ENCODE measurements at regions not wholly inside any gene's neighbourhood (a gene's known extent, or its start where the extent isn't known, plus 50 kb on each side); places are given as distances from the start of the nearest gene placed in this dataset.

DNA sequence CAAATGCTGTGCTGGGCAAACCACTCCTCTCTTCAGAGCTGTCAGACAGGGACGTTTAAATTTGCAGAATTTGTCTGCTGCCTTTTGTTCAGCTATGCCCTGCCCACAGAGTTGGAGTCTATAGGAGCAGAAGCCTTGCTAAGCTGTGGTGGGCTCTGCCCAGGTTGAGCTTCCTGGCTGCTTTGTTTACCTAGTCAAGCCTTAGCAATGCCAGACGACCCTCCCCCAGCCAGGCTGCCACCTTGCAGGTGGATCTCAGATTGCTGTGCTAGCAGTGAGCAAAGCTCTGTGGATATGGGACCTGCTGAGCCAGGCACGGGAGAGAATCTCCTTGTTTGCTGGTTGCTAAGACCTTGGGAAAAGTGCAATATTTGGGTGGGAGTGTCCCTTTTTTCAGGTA lies 314.9 kb downstream of the NNT start:
- Histone ChIP-seq H3K9me3 (ENCODE audit: control insufficient read depth, low read depth, low read length) (no peaks in the 10 kb centered on the region), H3K4me3 (ENCODE audit: low read length) (no peak overlapping the region), H3K9ac (ENCODE audit: low read length) (no peak overlapping the region), H3K27ac (ENCODE audit: low read length) (no peak overlapping the region), H3K27me3 (ENCODE audit: control insufficient read depth, insufficient read depth, low read length) (no peaks in the 10 kb centered on the region), H3K4me1 (ENCODE audit: control insufficient read depth, low read depth, low read length) (no peaks in the 10 kb centered on the region), H3K36me3 (ENCODE audit: control insufficient read depth, low read depth, low read length) (no peaks in the 10 kb centered on the region)

- Histone ChIP-seq H3K9me3 (ENCODE audit: control insufficient read depth, low read depth, low read length) (peaks cover 6% of the 10 kb centered on the region), H3K27ac (ENCODE audit: low read length) (no peak overlapping the region)
Measured at GRCh38 chr5:43903129-43903528, 300.1 kb downstream of the NNT start.

DNA sequence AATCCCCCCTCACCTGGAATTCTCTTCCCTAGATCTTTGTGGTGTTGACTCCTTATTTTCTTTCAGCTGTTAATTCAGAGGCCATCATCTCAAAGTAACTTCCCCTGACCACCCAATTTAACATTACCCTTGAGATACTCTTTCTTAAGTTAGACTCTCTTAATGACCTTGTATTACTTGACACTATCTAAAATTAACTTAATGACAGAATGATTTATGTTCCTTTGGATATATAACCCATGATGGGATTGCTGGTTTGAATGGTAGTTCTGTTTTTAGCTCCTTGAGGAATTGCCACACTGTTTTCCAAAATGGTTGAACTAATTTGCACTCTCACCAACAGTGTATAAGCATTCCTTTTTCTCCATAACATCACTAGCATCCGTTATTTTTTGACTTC lies 298.0 kb downstream of the NNT start:
- H3K9ac ChIP-seq (ENCODE audit: low read length), result no peak overlapping the region
- H3K27ac ChIP-seq (ENCODE audit: low read length), result no peak overlapping the region
- H3K9me3 ChIP-seq (ENCODE audit: control insufficient read depth, low read depth, low read length), result no peaks in the 10 kb centered on the region
- H3K27me3 ChIP-seq (ENCODE audit: control insufficient read depth, insufficient read depth, low read length), result no peaks in the 10 kb centered on the region
- no peaks in the 10 kb centered on the region for H3K36me3 ChIP-seq (ENCODE audit: control insufficient read depth, low read depth, low read length)
- H3K4me3 ChIP-seq (ENCODE audit: low read length), result no peak overlapping the region
- H3K4me1 ChIP-seq (ENCODE audit: control insufficient read depth, low read depth, low read length), result no peaks in the 10 kb centered on the region

More at GRCh38 chr5:43903129-43903528, 300.1 kb downstream of the NNT start:
- no peak overlapping the region for H3K4me3 ChIP-seq (ENCODE audit: low read length)
- no peaks in the 10 kb centered on the region for H3K27me3 ChIP-seq (ENCODE audit: control insufficient read depth, insufficient read depth, low read length)
- no peaks in the 10 kb centered on the region for H3K4me1 ChIP-seq (ENCODE audit: control insufficient read depth, low read depth, low read length)
- H3K36me3 ChIP-seq (ENCODE audit: control insufficient read depth, low read depth, low read length), result no peaks in the 10 kb centered on the region
- no peak overlapping the region for H3K9ac ChIP-seq (ENCODE audit: low read length)

GRCh38 chr5:43895876-43896275 lies 292.9 kb downstream of the NNT start:
- Histone ChIP-seq H3K4me1 (ENCODE audit: control insufficient read depth, low read depth, low read length) (no peaks in the 10 kb centered on the region), H3K4me3 (ENCODE audit: low read length) (no peak overlapping the region), H3K27ac (ENCODE audit: low read length) (no peak overlapping the region), H3K9ac (ENCODE audit: low read length) (no peak overlapping the region), H3K27me3 (ENCODE audit: control insufficient read depth, insufficient read depth, low read length) (no peaks in the 10 kb centered on the region), H3K9me3 (ENCODE audit: control insufficient read depth, low read depth, low read length) (no peaks in the 10 kb centered on the region), H3K36me3 (ENCODE audit: control insufficient read depth, low read depth, low read length) (no peaks in the 10 kb centered on the region)

DNA sequence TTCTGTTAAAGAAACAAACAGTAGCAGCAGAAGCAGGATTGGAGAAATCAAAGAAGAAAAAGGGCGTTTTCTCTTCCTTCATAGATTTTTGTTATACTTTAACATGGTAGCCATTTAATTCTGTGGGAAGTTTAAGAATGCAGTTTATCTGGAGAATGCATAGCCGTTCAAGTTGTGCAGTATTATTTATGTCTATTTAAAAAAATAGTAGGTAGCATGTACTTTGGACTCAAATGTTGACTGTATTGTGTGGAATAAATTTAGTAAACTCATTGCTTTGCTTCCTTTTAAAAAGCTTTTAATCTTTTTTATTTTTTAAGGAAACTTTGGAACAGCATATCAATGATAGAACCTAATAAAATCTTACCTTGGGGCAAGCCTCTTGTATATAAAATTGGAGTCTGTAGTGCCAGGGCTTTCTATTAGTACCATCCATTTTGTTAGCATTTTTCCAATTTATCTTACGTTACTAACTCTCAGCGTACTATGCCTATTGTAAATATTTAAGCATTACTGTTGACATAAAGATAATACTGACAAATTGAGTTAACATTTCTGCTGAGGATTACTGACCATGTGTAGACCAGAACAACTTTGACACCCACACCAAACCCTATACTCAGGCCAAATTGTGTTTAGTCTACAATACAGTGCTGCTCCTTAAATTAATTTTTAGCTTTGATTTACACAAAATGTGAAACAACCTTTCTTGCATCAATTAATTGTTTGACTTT lies 291.1 kb downstream of the NNT start:
- no peaks in the 10 kb centered on the region for H3K4me1 ChIP-seq (ENCODE audit: control insufficient read depth, low read depth, low read length)
- H3K4me3 ChIP-seq (ENCODE audit: low read length), result no peak overlapping the region
- no peak overlapping the region for H3K27ac ChIP-seq (ENCODE audit: low read length)
- H3K9me3 ChIP-seq (ENCODE audit: control insufficient read depth, low read depth, low read length), result no peaks in the 10 kb centered on the region
- H3K9ac ChIP-seq (ENCODE audit: low read length), result no peak overlapping the region
- no peaks in the 10 kb centered on the region for H3K36me3 ChIP-seq (ENCODE audit: control insufficient read depth, low read depth, low read length)
- H3K27me3 ChIP-seq (ENCODE audit: control insufficient read depth, insufficient read depth, low read length), result no peaks in the 10 kb centered on the region

DNA sequence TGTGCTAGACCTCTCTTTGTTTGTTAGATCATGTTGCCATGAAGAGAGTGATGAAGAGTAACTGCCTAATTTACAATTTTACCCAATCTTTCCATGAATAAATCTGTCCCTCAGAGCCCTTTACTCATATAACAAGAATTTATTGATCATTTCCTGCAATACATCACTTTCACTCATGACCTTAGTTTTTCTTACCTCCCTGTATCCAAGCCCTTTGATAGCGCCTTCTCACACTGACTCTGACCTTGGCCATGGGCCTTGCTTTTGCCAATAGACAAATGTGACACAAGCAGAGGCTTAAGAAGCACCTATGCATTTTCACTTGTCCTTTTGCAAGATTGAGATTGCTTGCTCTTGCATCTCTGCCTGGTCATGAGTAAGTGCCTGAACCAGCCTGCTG lies 288.1 kb downstream of the NNT start:
- no peaks in the 10 kb centered on the region for H3K9me3 ChIP-seq (ENCODE audit: control insufficient read depth, low read depth, low read length)
- H3K36me3 ChIP-seq (ENCODE audit: control insufficient read depth, low read depth, low read length), result no peaks in the 10 kb centered on the region
- no peak overlapping the region for H3K9ac ChIP-seq (ENCODE audit: low read length)
- no peak overlapping the region for H3K27ac ChIP-seq (ENCODE audit: low read length)
- no peaks in the 10 kb centered on the region for H3K4me1 ChIP-seq (ENCODE audit: control insufficient read depth, low read depth, low read length)
- H3K27me3 ChIP-seq (ENCODE audit: control insufficient read depth, insufficient read depth, low read length), result no peaks in the 10 kb centered on the region
- no peak overlapping the region for H3K4me3 ChIP-seq (ENCODE audit: low read length)

GRCh38 chr5:43889233-43889632 lies 286.3 kb downstream of the NNT start:
- Histone ChIP-seq H3K36me3 (ENCODE audit: control insufficient read depth, low read depth, low read length) (no peaks in the 10 kb centered on the region), H3K27ac (ENCODE audit: low read length) (no peak overlapping the region), H3K4me1 (ENCODE audit: control insufficient read depth, low read depth, low read length) (peaks cover 3% of the 10 kb centered on the region), H3K9me3 (ENCODE audit: control insufficient read depth, low read depth, low read length) (no peaks in the 10 kb centered on the region), H3K9ac (ENCODE audit: low read length) (no peak overlapping the region), H3K27me3 (ENCODE audit: control insufficient read depth, insufficient read depth, low read length) (no peaks in the 10 kb centered on the region), H3K4me3 (ENCODE audit: low read length) (no peak overlapping the region)

DNA sequence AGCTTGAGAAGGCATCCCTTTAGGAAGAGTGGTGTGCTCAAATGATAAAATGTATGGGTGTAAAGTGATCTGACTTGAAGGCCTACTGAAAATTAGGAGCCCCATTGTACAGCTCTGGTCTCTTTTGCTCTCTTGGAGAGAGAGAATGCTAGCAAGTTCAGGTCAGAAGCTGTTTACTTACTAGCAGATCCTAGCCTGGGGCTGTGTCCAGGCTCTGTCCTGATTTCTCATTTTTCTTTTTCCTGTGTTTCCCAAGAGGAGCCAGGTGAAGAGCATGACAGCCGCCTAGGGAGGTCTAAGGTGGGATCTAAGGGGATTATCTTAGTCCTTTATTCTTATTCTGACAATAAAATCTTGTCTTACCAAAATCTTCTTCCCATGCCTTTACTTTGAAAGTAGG lies 272.8 kb downstream of the NNT start:
- H3K4me1 ChIP-seq (ENCODE audit: control insufficient read depth, low read depth, low read length), result no peaks in the 10 kb centered on the region
- H3K4me3 ChIP-seq (ENCODE audit: low read length), result no peak overlapping the region
- no peak overlapping the region for H3K27ac ChIP-seq (ENCODE audit: low read length)
- no peaks in the 10 kb centered on the region for H3K9me3 ChIP-seq (ENCODE audit: control insufficient read depth, low read depth, low read length)
- H3K27me3 ChIP-seq (ENCODE audit: control insufficient read depth, insufficient read depth, low read length), result no peaks in the 10 kb centered on the region
- H3K9ac ChIP-seq (ENCODE audit: low read length), result no peak overlapping the region
- no peaks in the 10 kb centered on the region for H3K36me3 ChIP-seq (ENCODE audit: control insufficient read depth, low read depth, low read length)

DNA sequence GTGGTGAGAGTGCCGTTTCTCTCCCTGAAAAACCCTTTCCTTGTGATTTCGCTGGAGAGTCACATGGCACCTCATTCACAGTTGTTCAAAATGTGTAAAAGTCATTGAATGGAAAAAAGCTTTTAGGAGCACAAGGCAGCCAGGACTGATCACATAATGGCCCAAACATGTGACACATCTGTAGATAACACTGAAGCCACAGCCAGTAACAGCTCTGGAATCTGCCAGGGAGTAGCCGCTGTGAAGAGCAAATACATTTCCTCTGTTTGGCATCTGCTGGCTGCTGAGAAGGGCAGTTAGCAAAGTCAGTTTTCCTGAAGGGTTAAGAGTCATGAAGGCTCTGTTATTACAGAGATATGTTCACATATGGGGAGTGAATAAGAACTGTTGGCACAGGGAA lies 271.8 kb downstream of the NNT start:
- Histone ChIP-seq H3K9ac (ENCODE audit: low read length) (no peak overlapping the region), H3K27ac (ENCODE audit: low read length) (no peak overlapping the region), H3K36me3 (ENCODE audit: control insufficient read depth, low read depth, low read length) (no peaks in the 10 kb centered on the region), H3K4me1 (ENCODE audit: control insufficient read depth, low read depth, low read length) (no peaks in the 10 kb centered on the region), H3K27me3 (ENCODE audit: control insufficient read depth, insufficient read depth, low read length) (no peaks in the 10 kb centered on the region), H3K4me3 (ENCODE audit: low read length) (no peak overlapping the region), H3K9me3 (ENCODE audit: control insufficient read depth, low read depth, low read length) (no peaks in the 10 kb centered on the region)

- Histone ChIP-seq H3K4me3 (ENCODE audit: low read length) (no peak overlapping the region), H3K27me3 (ENCODE audit: control insufficient read depth, insufficient read depth, low read length) (no peaks in the 10 kb centered on the region), H3K9ac (ENCODE audit: low read length) (no peak overlapping the region), H3K9me3 (ENCODE audit: control insufficient read depth, low read depth, low read length) (no peaks in the 10 kb centered on the region), H3K27ac (ENCODE audit: low read length) (no peak overlapping the region), H3K4me1 (ENCODE audit: control insufficient read depth, low read depth, low read length) (no peaks in the 10 kb centered on the region), H3K36me3 (ENCODE audit: control insufficient read depth, low read depth, low read length) (no peaks in the 10 kb centered on the region)
Measured at GRCh38 chr5:43873791-43874190, 270.8 kb downstream of the NNT start.

DNA sequence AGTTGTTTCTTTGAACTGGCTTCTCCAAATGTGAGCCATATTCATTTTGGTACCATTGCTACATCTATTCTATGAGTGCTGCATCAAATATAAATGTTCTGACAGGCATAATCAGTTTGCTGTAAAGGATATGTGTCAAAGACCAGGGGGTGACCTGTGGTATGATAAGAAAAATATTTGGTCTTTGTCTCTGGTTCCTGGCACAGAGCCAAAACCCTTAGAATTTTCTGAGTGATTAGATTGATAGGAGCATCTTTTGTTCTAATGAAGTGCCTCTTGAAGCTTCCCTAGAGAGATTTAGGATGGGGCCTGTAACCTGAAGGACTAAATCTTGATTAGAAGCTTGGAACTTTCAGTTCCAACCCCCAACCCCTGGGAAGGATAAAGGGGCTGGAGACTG lies 256.3 kb downstream of the NNT start:
- no peak overlapping the region for H3K4me3 ChIP-seq (ENCODE audit: low read length)
- no peaks in the 10 kb centered on the region for H3K27me3 ChIP-seq (ENCODE audit: control insufficient read depth, insufficient read depth, low read length)
- no peaks in the 10 kb centered on the region for H3K36me3 ChIP-seq (ENCODE audit: control insufficient read depth, low read depth, low read length)
- H3K27ac ChIP-seq (ENCODE audit: low read length), result no peak overlapping the region
- no peaks in the 10 kb centered on the region for H3K9me3 ChIP-seq (ENCODE audit: control insufficient read depth, low read depth, low read length)
- H3K4me1 ChIP-seq (ENCODE audit: control insufficient read depth, low read depth, low read length), result peaks cover 11% of the 10 kb centered on the region
- no peak overlapping the region for H3K9ac ChIP-seq (ENCODE audit: low read length)

- Histone ChIP-seq H3K27me3 (ENCODE audit: control insufficient read depth, insufficient read depth, low read length) (no peaks in the 10 kb centered on the region), H3K4me3 (ENCODE audit: low read length) (no peak overlapping the region), H3K9ac (ENCODE audit: low read length) (no peak overlapping the region), H3K9me3 (ENCODE audit: control insufficient read depth, low read depth, low read length) (no peaks in the 10 kb centered on the region), H3K4me1 (ENCODE audit: control insufficient read depth, low read depth, low read length) (peaks cover 11% of the 10 kb centered on the region), H3K27ac (ENCODE audit: low read length) (no peak overlapping the region), H3K36me3 (ENCODE audit: control insufficient read depth, low read depth, low read length) (no peaks in the 10 kb centered on the region)
Measured at GRCh38 chr5:43855452-43855851, 252.5 kb downstream of the NNT start.
